ENCODE measurements at regions not wholly inside any gene's neighbourhood (a gene's known extent, or its start where the extent isn't known, plus 50 kb on each side); places are given as distances from the start of the nearest gene placed in this dataset.

DNA sequence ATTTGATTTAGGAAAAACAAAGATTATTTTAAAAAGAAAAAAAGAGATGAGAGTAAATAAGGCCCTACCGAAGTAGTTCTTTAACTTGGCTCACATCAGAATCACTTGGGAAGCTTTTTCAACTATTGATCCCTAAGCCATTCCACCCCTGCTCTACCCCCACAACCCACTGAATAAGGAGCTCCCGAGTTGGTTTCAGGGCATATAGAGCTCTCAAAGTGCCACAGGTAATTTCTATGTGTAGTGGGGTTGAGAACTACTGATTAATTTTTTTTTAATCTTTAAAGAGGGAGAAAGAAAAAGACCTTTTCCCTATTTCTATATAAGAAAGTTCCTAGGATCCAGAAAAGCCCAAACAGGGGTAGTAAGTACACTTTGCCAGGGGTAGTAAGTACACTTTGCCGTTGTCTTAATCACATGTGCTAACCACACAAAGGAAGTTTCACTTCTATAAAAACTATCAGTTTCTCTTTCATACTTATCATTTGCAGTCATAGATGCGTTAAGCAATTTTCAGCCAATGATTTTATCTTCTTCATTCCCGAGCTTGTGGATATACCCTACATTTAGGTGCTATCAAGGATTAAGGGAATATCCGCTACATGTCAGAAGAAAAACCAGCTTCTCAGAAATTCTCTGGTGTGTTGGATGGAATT lies 108.4 kb upstream of the ZC3H12C start:
- DNase-seq = no peak

DNA sequence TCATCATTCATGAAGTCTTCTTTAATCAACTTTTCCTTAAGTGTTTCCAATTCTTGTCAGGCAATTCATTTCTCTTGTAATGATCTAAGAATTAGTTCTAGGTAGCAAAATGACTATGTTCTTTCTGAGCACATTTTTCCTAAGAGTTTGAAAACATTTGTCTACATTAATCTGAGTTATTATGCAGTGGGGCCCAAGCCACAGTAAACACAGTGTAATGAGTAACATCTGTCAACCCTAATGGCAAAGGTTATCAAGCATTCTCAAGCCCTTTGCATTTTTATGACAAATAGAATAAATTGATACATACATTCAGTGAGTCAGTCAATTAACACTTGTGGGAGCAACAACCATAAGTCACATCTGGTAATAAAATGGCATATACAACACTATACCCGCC lies 106.7 kb upstream of the ZC3H12C start:
- DNase-seq = no peak

DNA sequence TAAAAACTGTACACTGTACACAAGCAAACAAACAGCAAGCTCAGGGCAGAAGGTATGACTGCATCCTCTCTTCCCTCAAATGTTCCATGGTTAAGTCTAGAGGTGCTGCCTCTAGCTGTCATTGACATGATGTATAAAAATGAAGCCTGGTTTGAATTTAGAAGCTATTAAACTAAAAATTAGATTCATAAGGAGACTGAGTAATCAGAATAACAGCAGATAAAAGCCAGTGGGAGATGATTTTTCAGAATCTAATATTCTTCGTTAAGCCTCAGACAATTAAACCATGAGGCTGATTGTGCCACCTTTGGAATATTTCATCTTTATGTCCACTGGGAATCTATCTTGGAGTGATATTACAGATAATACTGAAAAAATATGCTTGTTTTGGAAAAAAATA lies 101.4 kb upstream of the ZC3H12C start:
- DNase-seq = no peak

DNA sequence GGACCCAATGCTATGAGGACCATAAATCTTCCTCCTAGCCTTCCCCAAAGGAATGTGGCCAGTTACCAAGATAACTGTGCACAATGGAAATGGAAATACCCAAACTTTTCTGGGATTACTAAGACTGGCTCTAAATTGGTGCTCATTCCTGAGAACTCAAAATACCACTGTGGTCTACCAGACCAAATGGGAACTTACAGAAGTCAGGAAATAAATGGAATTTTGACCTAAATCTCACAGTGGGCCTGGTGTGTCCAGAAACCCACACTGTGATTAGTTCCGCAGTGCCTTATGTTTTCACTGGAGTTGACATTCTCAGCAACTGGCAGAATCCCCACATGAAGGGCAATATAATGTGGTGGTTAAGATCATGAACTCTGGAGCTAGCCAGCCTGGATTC lies 99.4 kb upstream of the ZC3H12C start:
- no peak for DNase-seq

DNA sequence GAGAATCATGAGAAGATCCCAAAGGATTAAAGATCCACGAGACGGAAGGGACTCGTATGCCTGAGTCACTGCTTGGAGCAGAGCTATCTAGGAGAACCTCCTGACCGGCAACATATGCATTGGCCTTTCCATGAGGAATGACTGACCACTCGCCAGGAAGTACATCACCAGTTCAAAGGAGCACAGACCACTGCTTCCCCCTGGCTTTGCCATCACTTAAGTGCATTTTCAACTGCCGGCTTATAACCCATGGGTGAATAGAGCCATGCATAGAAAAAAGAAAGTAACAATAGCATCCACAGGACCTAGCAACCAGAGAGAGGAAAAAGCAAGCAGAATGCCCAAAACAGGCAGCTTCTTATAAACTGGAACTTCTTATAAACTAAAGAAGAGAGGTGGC lies 98.3 kb upstream of the ZC3H12C start:
- DNase-seq = no peak

DNA sequence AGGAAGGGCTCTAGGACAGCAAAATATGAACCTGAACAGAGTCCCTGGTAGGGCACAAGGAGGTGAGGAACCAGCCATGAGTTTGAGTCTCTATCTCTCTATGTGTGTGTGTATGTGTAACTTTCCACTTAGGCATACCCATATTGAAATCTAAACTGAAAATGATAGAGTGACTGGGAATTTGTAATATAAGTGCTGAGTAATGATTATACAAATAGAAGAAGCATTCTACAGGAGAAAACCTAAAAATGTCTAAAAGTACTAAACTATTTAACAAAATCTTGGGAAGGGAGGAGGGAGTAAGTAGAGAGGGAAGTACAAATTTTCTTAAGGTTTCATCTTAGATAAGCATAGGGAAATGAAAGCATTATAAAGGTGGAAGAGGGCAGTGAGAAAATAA lies 97.1 kb upstream of the ZC3H12C start:
- DNase-seq = no peak

DNA sequence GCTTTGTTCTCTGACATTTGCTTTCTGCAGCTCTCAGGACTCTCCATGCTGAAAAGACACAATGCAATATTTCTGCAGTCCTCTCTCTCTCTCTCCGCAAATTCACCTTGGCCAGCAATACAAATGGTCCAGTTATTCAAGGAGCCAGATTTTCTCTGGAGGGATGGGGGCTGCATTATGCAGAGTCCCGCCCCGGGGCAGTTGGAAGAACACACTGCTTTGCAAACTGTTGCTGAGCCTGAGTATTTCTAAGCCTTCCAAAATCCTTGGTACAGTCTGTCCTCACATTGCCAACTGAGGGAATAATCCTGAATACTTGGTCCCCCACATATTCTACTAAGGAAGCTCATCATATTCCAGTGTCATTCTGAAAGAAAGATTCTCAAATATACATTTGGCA lies 94.3 kb upstream of the ZC3H12C start:
- no peak for DNase-seq

DNA sequence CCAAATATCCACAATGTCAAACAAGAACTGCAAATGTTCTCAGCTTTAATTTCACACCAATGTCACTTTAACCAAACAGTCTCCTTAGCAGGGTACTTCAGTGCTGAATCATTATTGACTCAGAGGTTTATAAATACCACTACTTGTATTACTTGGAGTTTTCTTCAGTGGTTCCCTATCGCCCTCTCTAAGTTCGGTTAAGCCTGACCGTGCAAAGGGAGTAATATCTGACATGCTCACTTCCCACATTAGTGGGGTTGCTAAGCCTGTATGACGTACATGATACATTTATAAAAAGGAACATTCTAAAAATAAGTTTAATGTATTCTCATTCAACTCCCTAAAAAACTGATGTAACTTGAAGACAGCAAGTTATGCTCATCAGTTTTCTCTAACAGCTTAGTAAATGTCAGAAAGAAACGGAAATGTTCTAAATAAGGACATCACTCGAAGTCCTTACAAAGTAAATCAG lies 93.1 kb upstream of the ZC3H12C start:
- no peak for DNase-seq

DNA sequence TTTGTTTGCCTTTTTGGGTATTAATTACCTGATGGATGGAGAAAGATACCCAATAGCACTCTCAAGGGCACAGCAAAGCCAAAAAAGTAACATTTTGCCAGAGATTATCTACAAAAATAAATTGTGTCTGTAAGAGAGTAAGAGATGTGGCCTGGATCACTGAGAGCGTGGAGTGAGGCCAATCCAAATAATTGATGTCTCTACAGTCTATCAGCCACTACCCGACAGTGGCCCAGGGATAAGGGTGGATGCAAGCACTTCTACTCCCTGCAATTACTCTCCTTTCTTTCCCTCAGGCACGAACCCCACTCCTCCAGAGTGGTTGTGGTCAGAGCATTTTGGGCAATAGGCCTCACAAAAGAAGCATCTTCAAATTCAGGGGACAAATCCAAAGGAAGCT lies 92.3 kb upstream of the ZC3H12C start:
- DNase-seq = no peak

DNA sequence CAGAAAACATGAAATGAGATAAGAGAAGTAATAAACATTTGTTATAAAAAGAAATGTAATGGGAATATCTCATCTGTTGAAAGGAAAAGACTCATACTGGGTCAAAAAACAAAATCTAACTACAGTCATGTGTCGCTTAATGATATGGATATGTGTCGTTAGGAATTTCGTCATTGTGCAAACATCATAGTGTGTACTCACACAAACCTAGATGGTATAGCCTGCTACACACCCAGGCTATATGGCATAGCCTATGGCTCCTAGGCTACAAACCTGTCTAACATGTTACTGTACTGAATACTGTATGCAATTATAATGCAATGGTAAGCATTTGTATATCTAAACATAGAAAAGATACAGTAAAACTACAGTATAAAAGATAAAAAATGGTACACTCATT lies 89.8 kb upstream of the ZC3H12C start:
- no peak for DNase-seq

DNA sequence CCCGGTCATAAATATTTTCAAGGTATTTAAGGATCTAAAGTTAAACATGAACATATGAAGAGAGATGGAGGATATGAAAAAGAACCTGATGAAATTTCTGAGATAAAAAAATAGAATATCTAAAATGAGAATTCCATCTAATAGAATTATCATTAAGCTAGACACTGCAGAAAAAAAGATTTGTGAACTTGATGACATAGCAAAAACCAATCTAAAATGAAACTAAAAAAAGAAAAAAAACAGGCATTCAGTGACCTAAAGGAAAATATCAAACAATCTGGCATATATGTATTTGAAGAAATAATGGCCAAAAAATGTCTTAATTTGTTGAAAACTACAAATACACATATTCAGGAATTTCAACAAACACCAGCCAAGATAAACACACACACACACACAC lies 81.6 kb upstream of the ZC3H12C start:
- no peak for DNase-seq

DNA sequence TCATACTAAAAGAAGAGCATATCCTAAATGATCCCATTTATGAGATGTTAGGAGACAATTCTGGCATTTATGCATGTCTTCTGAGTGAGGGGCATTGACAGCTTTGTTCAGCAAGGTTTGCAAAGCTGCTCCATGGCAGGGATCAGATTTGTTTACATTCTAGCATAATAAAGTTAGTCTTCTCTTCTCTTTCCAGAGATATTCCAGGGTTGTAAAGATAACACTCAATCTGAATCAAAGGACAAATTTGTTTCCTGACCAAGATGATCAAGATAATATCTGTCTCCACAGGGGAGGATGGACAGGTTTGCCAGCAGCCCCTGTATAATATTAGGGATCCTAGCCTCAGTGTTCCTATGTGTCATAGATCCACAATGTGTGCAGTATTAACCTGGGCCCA lies 77.5 kb upstream of the ZC3H12C start:
- DNase-seq = no peak

DNA sequence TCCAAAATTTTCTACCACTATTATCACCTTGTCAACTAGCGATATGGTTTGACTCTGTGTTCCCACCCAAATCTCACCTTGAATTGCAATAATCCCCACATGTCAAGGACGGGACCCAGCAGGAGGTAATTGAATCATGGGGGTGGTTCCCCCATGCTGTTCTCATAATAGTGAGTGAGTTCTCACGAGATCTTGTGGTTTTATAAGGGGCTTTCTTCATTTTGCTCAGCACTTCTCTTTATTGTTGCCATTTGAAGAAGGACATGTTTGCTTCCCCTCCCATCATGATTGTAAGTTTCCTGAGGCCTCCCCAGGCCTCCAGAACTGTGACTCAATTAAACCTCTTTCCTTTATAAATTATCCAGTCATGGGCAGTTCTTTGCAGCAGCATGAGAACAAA lies 73.5 kb upstream of the ZC3H12C start:
- DNase-seq = no peak

DNA sequence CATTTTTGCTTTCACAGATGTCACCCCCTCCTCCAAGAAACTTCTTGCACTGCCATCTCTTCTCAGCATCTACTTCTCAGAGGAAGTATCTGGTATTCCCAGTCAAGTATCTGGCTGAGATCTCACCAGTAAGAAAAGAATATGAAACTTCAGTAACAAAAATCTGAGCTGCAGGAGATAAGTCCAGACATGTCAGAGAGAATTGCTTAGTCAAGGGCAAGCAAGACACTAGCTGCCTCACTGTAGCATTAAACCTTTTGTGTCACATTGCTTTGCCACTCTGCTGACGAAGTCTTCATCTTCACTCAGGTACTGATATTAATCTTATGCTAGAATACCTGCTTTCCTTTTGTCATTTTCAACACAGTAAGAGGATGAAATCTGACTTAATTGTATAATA lies 70.6 kb upstream of the ZC3H12C start:
- DNase-seq = no peak

DNA sequence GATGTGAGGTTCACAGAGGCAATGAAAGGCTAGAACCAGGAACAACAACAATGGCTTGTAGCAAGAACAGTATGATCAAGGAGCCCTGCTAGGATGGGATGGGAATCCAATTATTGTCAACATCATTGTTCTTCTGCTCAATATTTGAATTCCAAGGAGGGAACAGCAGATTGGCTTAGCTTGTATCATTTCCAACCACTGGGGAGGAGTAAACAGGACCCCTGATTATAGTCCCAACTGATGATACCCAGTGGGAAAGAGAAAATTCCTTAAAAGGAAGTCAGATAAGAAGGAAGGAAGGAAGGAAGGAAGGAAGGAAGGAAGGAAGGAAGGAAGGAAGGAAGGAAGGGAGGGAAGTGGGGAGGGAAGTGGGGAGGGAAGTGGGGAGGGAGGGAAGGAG lies 69.5 kb upstream of the ZC3H12C start:
- DNase-seq = no peak

DNA sequence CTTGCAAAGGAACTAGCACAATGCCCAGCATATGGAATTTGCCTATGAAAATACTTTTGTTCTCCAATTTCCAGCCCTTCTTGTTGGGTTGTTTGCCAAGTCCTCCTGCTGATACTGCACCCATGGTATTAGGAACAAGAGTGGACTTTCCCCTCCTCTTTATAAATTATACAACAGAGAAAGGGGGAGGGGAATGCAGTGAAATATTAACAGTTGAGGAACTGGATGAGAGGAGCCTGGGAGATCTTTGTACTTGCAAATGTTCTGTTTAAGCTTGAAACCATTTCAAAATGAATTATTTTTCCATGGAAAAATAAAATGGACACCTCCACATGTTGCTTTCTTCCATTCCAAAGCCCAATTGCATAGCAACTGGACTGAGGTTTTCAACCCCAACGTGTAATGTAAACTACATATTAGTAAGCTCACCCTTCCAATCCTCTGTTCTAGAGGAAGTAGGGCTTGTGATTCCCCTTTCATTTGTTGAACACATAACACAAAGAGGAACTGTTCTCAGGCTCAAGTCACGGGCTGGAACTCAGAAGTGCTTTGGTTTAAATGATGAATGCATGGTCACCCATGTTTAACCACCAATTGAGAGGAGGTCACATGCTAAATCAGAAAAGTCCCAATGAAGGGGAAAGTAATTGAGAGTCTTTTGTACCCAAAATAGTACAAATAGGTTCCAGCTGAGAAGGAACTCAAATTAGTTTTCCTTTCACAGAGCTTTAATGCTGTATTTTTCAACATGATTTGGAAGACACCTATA lies 66.2 kb upstream of the ZC3H12C start:
- no peak for DNase-seq

DNA sequence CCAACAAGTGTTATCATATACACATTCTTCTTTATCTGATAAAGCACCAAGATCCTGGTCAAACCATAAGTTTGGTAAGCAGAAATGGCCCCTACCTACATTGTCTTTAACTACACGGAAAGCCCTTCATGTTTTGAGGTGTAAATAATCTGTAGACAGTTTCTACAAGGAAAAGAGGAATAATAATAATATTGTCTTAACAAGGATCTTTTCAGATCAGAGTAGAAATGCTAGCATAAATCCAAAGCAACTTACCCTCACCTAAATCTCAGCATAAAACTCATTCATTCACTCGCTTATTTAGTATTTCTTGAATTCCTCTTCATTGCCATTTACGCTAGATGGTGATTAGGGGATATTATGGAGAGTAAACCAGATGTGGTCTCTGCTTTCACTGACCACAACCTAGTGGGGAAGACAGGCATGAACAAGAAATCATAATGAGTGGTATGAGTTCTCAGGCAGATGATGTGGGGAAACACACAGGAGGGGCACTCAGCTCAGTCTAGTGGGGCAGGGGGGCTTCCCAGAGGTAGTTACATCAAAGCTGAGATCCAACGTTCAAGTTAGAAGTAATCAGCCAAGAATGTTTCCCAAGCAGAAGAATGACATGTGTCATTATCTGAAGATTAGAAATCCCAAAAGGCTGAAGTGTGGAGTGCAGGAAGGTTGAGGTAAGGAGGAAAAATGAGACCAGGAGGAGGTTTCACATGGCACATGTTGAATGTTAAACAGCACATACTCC lies 65.4 kb upstream of the ZC3H12C start:
- no peak for DNase-seq

DNA sequence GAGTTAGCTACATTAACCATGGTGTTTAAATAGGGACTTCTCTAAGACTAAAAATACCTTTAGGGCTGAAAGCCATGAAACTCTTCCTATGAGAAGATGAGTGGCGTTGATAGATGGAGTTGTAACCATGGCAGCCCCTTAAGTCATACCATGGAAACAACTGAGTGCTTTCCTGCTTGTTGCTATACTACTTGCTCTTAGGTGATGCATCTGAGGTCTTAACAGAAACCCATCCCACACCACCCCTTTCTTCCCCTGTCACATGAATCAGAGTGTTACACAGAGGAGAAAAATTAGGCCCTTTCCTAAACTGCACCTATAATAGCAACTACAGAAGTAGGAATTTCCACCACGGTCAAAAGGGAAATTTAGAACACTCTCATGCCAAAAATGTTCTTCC lies 64.3 kb upstream of the ZC3H12C start:
- no peak for DNase-seq

DNA sequence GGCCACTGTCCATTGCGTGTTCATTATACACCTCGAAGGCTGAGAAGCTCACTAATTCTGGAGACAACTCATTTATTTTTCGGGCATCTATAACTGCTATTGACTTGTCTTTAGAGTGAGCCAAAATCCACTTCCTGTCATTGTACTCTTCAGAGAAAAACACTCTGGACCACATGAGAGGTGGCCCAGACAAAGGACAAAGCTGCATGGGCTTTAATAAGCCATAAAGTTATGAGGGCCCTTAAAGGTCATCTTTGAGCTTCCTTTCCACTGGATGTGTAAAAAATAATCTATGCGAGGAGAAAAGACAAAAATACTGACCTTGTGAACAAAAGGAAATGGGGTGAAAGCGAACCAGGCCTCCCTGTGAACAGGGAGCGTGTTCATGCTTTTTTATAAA lies 63.5 kb upstream of the ZC3H12C start:
- DNase-seq = no peak

DNA sequence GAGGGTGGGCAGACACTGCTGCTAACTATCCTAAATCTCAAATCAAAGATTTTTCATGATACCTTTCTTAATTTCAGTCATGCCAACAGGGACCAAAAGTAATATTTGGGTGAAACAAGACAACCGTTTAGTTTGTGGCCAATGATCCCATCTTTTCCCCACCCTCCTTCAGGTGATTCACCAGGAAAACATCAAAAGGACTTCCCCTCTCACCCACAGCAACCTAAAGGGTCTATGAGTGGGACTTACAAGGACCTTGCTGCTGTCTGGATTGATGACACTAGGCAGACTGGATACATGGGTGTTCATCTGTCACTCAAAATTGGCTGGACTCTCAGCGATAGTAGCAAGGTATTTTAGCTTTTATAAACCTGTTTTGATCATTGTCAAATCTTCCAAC lies 62.0 kb upstream of the ZC3H12C start:
- no peak for DNase-seq

DNA sequence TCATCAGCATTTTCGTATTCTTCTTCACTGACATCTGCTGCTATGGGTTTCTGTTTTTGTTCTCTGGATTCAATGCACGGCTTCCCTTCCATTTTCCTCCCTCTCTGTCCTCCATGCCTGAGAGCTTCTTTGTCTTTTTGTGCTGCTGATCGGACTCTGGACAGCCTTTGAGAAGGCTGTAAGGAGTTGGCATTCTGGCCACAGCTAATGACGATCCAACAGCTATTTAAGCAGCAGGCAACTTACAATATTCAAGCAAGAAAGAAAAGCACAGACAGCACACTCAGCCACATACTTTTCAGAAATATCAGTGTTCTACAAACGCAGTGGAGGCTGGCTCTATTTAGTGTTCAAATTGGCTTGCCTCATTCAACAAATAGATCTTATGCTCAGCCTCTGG lies 60.9 kb upstream of the ZC3H12C start:
- no peak for DNase-seq

DNA sequence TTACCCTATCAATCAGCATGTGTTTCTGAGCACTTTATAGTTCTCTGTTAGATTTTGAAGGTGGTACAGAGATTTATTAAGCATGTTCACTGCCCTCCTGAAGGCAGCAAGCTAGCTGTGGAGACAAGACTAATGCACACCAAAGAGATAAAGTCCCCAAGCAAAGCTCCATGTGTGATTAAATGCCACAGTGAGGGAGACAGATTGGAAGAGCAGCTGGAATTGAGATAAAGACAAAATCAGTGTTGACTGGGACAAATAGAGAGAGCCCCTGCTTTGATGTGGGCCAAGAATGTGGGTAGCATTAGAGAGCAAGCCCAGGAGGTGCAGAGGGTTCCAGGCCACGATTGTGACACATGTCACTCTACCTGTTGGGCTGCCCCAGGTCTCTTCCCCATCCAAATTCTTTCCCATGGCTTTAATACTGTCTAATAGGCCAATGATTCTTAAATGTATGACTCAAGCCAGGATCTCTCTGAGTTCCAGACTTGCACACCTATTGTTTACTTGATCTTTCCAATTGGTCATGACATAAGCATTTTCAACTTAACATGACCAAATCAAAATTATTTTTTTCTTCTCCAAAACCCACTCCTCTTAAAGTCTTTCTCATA lies 60.1 kb upstream of the ZC3H12C start:
- DNase-seq = no peak

DNA sequence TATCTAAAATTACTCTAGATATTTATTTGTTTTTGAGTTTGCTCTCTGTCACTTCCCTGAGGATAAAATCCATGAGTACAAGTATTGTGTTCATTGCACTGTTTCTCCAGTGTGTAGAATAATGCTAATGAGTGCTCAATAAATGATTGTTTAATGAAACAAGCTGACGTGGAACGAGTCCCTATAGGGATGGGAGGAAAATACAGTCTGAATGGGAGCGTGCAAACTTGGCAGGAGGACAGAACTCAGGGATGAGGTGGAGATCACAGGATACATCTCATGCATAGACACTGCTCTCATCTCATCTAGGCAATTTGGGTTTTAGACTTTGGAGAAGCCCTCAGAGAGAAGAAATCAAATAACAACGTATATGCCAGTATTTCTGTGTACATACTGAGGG lies 58.4 kb upstream of the ZC3H12C start:
- DNase-seq = no peak

DNA sequence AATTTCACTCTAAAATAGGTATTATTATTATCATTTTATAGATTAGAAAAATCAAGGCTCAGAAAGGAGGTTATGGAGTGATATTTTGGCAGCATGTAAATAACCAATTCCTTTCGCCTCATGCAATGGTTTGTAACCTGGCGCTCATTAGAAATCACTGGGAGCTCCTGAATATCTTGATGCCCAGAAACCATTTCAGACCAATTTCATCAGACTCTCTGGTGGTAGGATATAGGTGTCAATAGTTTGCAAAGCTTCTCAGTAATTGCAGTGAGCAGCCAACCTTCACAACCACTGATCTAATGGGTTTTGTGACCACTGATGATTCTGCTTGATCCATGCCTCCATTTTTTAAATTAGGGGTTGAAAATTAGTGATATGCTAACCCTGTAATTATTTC lies 57.8 kb upstream of the ZC3H12C start:
- no peak for DNase-seq
